ENCODE measurements at regions not wholly inside any gene's neighbourhood (a gene's known extent, or its start where the extent isn't known, plus 50 kb on each side); places are given as distances from the start of the nearest gene placed in this dataset.

DNA sequence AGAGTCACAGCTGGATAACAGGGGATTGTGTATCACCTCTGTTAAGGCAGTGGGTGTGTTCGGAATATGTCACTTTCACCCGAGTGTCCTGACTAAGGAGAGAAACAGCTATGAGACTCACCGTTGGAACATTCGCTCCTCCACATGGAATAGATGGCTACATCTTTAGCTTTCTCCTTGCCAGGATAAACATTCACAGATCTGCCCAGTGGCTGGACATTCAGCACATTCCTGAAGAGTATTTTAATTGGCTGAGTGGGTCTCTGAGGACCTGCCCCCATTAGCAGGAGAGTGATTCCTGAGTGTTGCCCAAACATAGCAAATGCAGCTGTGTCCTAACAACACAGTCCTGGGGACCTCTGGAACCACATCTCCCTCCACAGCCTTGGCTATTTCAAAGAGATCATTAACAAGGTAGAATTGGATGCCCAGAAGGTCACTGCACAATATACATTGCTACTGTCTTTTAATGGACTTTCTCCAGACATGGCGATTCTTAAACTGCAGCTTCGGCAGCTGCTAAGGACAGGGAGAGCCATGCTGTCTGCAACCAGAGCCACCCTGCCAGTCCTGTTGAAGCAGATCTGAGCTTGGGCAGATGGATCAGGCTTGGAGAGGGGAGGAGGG, 435.0 kb upstream of the CADM1 start:
- DNase-seq: no peak

- no peak for DNase-seq
Observed at GRCh38 chr11:115933564-115933963, 429.3 kb upstream of the CADM1 start.

- DNase-seq: no peak
Observed at GRCh38 chr11:115931548-115932083, 427.4 kb upstream of the CADM1 start.

- DNase-seq: no peak
Observed at GRCh38 chr11:115930886-115931547, 426.8 kb upstream of the CADM1 start.

- no peak for DNase-seq
Observed at GRCh38 chr11:115930291-115930690, 426.1 kb upstream of the CADM1 start.

DNA sequence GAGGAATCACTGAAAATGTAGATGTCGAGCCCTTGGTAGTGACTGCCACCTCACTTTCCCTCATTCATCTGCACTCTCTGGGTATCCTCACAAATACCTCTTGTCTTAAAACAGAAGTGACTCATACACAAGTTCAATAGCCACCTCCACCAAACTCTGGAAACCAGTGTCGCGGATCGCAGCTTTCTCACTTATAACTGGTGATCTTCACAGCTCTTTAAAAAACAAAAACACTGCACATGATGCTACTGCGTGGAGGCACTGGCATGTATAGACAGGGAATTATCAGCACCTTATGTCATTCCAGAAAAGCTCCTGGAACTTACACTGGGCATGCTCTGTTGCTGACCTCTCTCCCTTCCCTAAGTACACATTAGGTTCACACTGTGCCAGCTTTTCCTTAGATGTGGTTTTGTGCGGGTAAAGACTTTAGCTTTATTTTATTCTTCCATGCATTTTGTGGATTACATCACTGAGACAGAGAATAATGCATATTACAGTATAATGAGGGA, 425.5 kb upstream of the CADM1 start:
- no peak for DNase-seq

GRCh38 chr11:115928811-115929210, 424.6 kb upstream of the CADM1 start:
- no peak for DNase-seq

DNA sequence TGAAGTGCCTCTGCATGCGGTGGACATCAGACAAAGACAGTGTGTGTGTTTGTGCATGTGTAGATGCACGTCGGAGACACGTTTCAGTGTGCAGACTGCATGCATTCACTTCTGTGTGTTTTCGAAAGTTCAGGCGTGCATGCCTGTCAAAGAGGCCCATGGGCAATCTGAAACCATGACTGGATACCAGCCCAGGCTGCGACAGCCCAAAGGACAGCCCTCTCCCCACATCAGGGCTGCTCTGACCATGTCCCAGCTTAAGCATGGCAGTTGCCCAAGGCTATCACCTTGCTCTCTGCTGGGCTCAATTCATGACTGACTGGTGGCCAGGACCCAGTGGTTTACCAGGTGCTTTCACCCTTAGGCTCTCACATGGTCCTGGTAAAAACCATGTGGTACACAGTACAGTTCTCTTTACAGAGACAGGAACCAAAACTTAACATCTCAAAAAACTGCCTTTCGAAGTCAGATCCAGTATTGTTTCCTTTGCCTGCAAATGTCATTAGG, 423.7 kb upstream of the CADM1 start:
- no peak for DNase-seq

DNA sequence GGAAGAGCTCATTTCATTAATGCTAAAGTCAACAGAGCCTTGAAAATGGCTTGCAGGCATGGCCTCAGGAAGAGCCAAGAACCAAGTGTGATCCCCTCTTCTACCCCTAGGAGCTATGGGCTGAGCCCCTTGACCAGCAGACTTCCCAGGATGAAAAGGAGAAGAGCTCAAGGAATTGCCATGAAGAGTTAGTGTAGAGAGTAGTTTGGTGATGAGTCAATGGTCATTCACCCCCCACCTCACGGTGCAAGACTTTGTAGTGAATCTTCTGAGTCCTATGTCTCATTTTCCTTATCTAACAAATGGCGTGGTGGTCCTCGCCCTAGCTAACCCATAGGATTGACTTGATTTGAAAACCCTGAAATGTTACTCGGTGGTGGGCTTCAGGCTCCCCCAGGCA, 422.4 kb upstream of the CADM1 start:
- no peak for DNase-seq

GRCh38 chr11:115926138-115926537, 421.9 kb upstream of the CADM1 start:
- DNase-seq: no peak

GRCh38 chr11:115925568-115926090, 421.4 kb upstream of the CADM1 start:
- no peak for DNase-seq

DNA sequence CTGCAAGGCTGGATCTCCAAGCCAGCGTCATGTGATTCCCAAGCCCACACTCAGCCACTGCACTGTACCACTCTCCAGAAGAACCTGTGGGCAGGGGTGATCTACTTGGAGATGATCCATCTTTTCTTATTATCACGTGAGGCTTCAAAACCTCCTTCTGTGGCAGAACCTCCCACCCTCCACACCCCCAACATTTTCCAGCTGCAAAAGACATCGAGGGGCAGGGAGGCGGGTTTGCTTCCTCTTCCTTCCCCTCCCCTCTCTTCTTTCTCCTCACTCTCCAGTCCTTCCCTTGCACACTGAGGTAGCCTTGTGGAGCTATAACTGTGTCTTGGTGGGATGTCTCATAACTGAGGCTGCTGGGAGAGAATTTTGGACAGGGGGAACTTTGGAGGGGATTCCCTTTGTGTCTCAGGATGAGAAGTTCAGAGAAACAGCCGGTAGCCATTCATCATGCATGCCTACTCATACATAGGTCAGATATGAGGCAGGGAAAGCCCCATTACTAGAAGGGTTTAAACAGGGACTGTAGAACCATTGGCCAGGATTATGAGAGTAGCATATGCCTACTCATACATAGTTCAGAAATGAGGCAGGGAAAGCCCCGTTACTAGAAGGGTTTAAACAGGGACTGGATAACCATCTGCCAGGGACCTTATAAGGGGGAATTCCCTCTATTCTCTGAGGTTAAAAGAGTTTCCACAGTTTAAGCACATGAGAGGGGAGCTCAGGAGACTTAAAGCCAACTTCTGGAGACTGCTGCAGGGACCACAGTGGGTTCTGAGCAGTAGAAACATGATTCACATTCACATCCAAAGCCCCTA, 420.7 kb upstream of the CADM1 start:
- DNase-seq: no peak

- DNase-seq: no peak
Observed at GRCh38 chr11:115922876-115923275, 418.7 kb upstream of the CADM1 start.

DNA sequence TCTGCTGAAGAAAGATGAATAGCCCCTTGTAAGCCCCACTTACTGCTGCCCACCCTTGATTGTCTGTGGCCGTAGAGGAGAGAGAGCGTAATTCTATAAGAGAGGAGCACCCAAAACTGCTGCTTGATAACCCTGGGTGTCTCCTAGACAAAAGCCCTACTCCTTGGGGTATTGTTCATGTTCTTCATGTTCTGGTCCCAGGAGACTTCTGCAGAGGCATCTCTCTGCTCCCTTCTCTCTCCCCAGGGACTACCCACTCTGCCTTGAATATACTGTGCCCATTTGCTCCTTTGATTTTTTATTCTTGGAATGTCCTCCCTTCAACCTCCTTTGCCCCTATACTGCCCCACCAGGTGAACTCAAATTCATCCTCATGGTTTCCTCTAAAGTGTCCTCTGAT, 417.8 kb upstream of the CADM1 start:
- no peak for DNase-seq

GRCh38 chr11:115921540-115921939, 417.3 kb upstream of the CADM1 start:
- no peak for DNase-seq

DNA sequence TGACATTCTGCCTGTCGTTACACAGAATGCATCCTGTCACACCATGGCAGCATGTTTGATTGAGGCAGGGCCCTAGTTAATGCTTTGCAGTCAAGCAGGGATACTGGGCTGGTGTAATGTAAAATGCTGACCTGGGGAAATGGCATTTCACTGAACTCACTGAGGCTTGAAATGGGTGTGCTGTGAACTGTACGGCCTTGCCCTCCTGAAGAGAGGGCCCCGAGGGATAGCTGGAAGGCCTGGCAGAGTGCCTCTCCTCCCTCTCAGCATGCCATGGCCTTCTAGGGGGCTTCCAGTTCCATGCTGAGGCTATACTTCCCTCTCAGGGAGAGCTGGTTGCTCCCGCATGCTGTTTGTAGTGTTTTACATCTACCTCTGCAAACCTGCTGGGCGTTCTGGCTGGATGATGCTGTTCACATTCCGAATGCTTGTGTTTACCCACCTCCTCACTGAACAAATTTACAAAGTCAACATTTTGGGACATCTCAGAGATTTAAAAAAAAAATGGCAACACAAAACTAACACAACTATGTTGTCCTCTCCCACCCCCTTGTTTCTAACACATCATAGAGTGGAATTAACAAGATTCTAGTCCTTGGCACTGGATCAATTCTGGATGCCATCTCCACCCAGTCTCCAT, 416.7 kb upstream of the CADM1 start:
- no peak for DNase-seq

GRCh38 chr11:115920092-115920461, 415.9 kb upstream of the CADM1 start:
- no peak for DNase-seq

DNA sequence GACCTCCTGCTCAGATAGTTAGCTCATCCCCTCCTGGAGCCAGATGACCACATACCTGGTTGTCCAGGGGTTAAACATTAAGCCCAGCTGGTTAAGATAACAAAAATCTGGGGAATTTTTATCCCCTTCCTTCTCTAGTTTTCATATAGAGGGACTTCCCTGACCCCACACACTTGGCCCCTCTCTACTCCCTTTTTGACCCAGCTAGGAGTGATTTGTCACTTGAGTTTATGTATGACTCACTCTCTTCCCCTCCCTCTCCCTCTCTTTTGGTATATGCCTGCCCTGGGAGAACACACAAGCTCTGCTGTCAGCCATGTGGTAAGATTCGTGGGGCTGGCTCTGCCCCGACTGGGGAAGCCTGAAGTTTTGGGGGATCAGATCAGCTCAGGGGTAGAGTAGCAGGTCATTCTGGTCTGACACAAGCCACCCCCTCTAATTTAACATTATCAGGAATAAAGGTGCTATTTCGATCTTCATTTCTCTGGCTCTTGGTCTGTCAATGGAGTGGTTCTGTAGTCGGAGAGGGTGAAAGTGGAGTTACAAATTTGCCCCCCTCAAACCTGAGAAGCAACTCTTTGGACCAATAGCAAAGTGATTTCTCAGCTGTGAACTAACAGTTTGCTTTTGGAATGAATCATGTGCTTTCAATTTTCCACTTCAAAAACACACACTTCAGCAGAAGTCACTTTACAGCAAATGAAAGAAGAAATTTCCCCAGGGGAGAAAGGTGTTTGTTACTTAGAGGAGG, 415.3 kb upstream of the CADM1 start:
- DNase-seq: no peak

- DNase-seq: no peak
Observed at GRCh38 chr11:115918576-115918975, 414.4 kb upstream of the CADM1 start.

- no peak for DNase-seq
Observed at GRCh38 chr11:115916608-115917007, 412.4 kb upstream of the CADM1 start.

DNA sequence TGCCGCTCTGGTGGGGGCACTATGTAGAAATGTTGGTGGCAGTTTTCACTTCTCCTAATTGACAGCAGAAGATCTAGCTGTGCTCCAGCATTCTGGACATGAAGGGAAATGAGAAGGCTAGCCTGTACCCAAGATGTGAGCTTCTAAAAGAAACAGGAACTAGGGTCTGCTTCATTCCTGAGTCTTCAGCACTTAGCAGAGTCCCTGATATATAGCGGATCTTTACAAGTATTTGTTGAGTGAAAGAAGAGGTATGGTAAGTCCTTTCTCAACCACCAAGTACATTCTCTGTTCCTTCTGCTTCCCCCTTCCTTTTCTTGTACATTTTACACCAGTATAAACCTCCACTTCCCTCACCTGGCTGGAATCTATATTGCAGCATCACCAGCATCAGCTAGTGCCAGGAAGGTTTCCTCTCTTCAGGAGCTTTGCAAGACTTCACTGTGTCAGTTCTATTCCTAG, 408.3 kb upstream of the CADM1 start:
- no peak for DNase-seq

Measured in NK-92 treated with Interleukin-12 subunit alpha and Interleukin-12 subunit beta, amount 100 ng/mL, for 24 hours (cell line).